Activated naive CD8-positive, alpha-beta T cell treated with anti-CD3 and anti-CD28 coated beads, Interleukin-2, amount 10 ng/mL, durations not matched to agents 7 days and 5 days (primary cell): ENCODE measurements at regions not wholly inside any gene's neighbourhood (a gene's known extent, or its start where the extent isn't known, plus 50 kb on each side); places are given as distances from the start of the nearest gene placed in this dataset.
"Not testable (repeated sequence)": the region's sequence is repeated elsewhere in the genome, so short reads cannot be mapped to it uniquely, and the experiment has no call there.

Experiments
- ATAC-seq: fragments of 150-1000 bp; cut with Tn5 transposase; one replicate; pipeline ENCODE4 v1.10.0; 2021; ENCODE audit warnings: low read depth, moderate library complexity
- POLR2A ChIA-PET: fragments of 350-600 bp; sonication (Branson Sonifier 250); formaldehyde crosslinking; loops from one replicate; lab custom pipeline; 2021; ENCODE audit warnings: antibody characterized with exemption; lab: Charles Lee
- DNase-seq: peaks from one replicate; pipeline ENCODE4 v3.0.0; 2021
- H3K27ac Mint-ChIP-seq: one replicate; pipeline ENCODE4 v1.8.0; 2022; ENCODE audit warnings: mild to moderate bottlenecking, mixed read lengths
- H3K27me3 Mint-ChIP-seq: one replicate; pipeline ENCODE4 v1.8.0; 2022; ENCODE audit warnings: mild to moderate bottlenecking, moderate library complexity, mixed read lengths
- H3K36me3 Mint-ChIP-seq: one replicate; pipeline ENCODE4 v1.8.0; 2021; ENCODE audit warnings: mild to moderate bottlenecking, mixed read lengths
- H3K4me1 Mint-ChIP-seq: one replicate; pipeline ENCODE4 v1.8.0; 2021; ENCODE audit warnings: mixed read lengths
- H3K4me3 Mint-ChIP-seq: one replicate; pipeline ENCODE4 v1.8.0; 2022; ENCODE audit warnings: mild to moderate bottlenecking, moderate library complexity, mixed read lengths
- H3K9me3 Mint-ChIP-seq: one replicate; pipeline ENCODE4 v1.8.0; 2021; ENCODE audit warnings: mixed read lengths

DNA sequence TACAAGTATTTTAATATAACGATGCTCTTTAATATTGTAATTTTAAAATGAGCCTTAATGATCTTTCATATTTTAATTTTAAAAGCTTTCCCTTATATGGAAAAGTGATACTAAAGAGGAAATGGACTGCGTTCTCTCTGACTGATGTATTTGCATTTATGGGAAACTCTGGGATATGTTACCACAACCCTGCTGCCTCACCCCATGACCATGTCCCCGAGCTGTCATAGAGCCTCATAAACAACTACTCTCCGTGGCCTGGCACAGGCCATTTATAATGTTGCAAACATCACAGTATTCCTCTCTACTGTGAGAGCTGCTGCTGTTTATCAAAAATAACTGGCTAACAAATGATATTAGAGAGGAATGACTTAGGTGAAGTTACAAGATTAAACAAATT is 75.8 kb upstream of the SEC11C start:
- Mint-ChIP-seq H3K27ac (no peak overlapping the region), H3K4me1 (peaks cover 2% of the 10 kb centered on the region), H3K4me3 (no peak overlapping the region), H3K36me3 (no peaks in the 10 kb centered on the region), H3K27me3 (peaks cover 12% of the 10 kb centered on the region), H3K9me3 (no peaks in the 10 kb centered on the region)
- ATAC-seq = no peak
- DNase-seq = no peak
- POLR2A ChIA-PET = no interaction called here

GRCh38 chr18:59065684-59066083 is 74.0 kb upstream of the SEC11C start:
- Mint-ChIP-seq H3K4me1 (peaks cover 2% of the 10 kb centered on the region), H3K27me3 (peaks cover 9% of the 10 kb centered on the region), H3K36me3 (no peaks in the 10 kb centered on the region), H3K27ac (no peak overlapping the region), H3K9me3 (no peaks in the 10 kb centered on the region), H3K4me3 (no peak overlapping the region)
- ATAC-seq (no peak), DNase-seq (no peak)
- POLR2A ChIA-PET = no interaction called here

- Mint-ChIP-seq H3K4me1 (peaks cover 2% of the 10 kb centered on the region), H3K9me3 (no peaks in the 10 kb centered on the region), H3K27ac (no peak overlapping the region), H3K27me3 (peaks cover 4% of the 10 kb centered on the region), H3K36me3 (no peaks in the 10 kb centered on the region), H3K4me3 (no peak overlapping the region)
- DNase-seq (no peak), ATAC-seq (no peak)
- POLR2A ChIA-PET = no interaction called here
These were observed 71.8 kb upstream of the SEC11C start for GRCh38 chr18:59067873-59068272.

DNA sequence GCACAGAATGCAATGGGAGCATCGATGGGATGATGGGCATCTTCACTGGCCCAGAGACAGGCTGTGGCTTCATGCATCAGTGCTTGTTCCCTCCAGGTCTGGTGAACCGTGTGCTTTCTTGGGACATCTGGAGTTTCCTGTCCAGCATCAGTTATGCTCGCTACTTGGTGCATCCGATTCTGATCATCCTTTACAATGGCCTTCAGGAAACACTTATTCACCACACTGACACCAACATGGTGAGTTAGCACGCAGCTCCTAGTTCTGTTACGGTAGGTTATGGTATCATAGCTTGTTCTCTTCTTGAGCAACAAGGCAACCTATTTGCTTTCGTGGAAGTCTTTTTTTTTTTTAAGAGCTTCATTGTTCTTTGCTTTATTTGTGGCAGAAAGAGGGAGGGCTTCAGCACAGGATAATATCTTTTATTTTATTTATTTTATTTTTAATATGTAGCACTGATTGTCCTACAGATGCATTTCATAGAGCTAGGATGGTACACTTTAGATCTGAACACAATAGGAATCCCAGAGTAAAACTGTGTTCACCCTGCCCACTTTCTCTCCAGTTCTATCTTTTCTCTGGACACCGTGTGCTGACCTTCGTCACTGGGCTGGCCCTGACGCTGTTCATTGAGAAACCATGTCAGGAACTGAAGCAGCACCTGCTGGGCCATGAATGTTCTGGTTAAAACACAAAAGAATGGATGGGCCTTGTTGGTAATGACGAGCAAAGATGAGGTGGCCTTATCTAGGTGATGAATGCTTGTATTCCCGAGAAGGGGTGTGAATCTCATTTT is 71.2 kb upstream of the SEC11C start:
- H3K36me3 Mint-ChIP-seq = no peaks in the 10 kb centered on the region
- H3K4me1 Mint-ChIP-seq = peaks cover under 1% of the 10 kb centered on the region
- no peak for DNase-seq
- no peak overlapping the region for H3K4me3 Mint-ChIP-seq
- ATAC-seq = no peak
- H3K27ac Mint-ChIP-seq = no peak overlapping the region
- peaks cover 6% of the 10 kb centered on the region for H3K27me3 Mint-ChIP-seq
- H3K9me3 Mint-ChIP-seq = no peaks in the 10 kb centered on the region
- POLR2A ChIA-PET = no interaction called here

GRCh38 chr18:59070181-59070912 is 69.3 kb upstream of the SEC11C start:
- Mint-ChIP-seq H3K4me3 (no peak overlapping the region), H3K27me3 (peaks cover 8% of the 10 kb centered on the region), H3K27ac (no peak overlapping the region), H3K36me3 (no peaks in the 10 kb centered on the region), H3K4me1 (no peaks in the 10 kb centered on the region), H3K9me3 (no peaks in the 10 kb centered on the region)
- DNase-seq = peak; percentile 78
- POLR2A ChIA-PET = no interaction called here
- ATAC-seq = peak; percentile 84

DNA sequence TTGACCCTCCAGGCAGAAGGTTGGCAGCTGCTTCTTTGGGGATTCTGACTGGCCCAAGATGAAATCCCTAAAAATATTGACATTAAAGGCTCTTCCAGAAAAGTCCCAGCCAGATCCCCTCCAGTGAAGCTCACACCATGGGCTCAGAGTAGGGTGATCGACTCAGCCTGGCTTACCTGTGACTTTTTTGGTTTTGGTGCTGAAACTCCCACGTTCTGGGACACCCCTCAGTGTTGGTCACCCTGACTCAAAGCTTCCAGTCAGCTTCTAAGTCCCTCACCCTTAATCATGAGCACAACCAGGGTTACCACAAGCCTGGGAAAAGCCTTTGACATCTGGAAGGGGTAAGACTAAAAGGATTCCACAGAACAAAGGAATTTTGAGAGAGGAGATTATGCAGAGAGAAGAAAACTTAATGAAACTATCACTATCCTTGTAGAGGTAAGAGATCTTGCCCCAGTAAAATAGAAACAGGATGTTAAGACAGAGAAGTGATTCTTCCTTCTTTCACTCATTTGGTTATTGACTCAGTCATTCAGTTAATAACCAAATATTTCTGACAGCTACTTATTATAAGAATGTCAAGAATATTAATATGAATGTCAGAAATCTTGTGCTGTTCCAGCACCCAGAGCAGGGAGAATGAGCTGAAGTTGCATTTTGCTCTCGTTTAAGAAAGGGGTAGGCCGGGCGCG is 66.8 kb upstream of the SEC11C start:
- H3K9me3 Mint-ChIP-seq = no peaks in the 10 kb centered on the region
- DNase-seq = no peak
- ATAC-seq = no peak
- POLR2A ChIA-PET = no interaction called here
- H3K4me3 Mint-ChIP-seq = no peak overlapping the region
- H3K36me3 Mint-ChIP-seq = no peaks in the 10 kb centered on the region
- no peak overlapping the region for H3K27ac Mint-ChIP-seq
- H3K27me3 Mint-ChIP-seq = peaks cover 11% of the 10 kb centered on the region
- no peaks in the 10 kb centered on the region for H3K4me1 Mint-ChIP-seq

GRCh38 chr18:59075923-59076322 is 63.8 kb upstream of the SEC11C start:
- POLR2A ChIA-PET = no interaction called here
- H3K4me1 Mint-ChIP-seq = no peaks in the 10 kb centered on the region
- H3K27me3 Mint-ChIP-seq = peaks cover 11% of the 10 kb centered on the region

GRCh38 chr18:59079264-59079663 is 60.4 kb upstream of the SEC11C start:
- DNase-seq (no peak), ATAC-seq (no peak)
- H3K27ac Mint-ChIP-seq = no peak overlapping the region
- no peaks in the 10 kb centered on the region for H3K9me3 Mint-ChIP-seq
- peaks cover 3% of the 10 kb centered on the region for H3K4me1 Mint-ChIP-seq
- H3K36me3 Mint-ChIP-seq = no peaks in the 10 kb centered on the region
- peaks cover 22% of the 10 kb centered on the region for H3K27me3 Mint-ChIP-seq
- no peak overlapping the region for H3K4me3 Mint-ChIP-seq
- POLR2A ChIA-PET = no interaction called here

More at GRCh38 chr18:59075923-59076322, 63.8 kb upstream of the SEC11C start:
- Mint-ChIP-seq H3K4me3 (no peak overlapping the region), H3K27ac (no peak overlapping the region), H3K9me3 (no peaks in the 10 kb centered on the region), H3K36me3 (no peaks in the 10 kb centered on the region)
- no peak for DNase-seq
- no peak for ATAC-seq

GRCh38 chr18:59079687-59080501 is 59.8 kb upstream of the SEC11C start:
- H3K4me1 Mint-ChIP-seq, H3K4me3 Mint-ChIP-seq, ATAC-seq, H3K27ac Mint-ChIP-seq, H3K9me3 Mint-ChIP-seq, POLR2A ChIA-PET, DNase-seq, H3K36me3 Mint-ChIP-seq: not testable (repeated sequence)
- peaks cover 21% of the 10 kb centered on the region for H3K27me3 Mint-ChIP-seq

DNA sequence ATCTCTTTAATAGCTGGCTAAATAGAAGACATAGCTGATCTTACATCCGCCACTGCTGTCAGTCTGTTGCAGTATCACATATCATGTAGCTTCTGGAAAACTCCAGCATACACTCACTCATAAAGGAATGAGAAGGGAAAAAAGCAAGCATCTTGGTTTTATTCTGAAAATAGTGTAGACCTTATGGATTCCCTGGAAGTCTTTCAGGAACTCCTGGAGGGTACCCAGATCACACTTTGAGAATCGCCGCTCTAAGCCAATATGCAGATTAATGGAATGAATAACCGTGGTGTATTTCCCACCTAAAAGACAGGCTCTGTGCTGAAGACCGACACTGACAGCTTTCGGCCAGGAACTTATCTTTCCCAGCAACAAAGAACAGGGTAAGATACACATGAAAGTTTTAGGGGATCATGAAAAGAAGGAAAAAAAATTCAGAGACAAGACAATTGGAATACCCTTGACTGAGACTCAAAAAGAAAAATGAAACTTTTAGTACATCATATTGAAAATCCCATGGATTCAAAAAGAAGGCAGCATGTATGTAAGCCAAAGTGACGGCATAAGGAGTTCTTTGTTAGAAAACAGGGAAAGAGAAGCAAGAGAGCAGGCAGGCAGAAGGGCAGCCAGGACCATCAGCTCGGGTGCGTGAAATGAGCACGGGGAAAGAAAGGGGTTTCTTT is 56.4 kb upstream of the SEC11C start:
- POLR2A ChIA-PET = no interaction called here
- Mint-ChIP-seq H3K27ac (no peak overlapping the region), H3K27me3 (peaks cover 18% of the 10 kb centered on the region), H3K4me3 (no peak overlapping the region), H3K4me1 (peaks cover 4% of the 10 kb centered on the region), H3K9me3 (no peaks in the 10 kb centered on the region), H3K36me3 (no peaks in the 10 kb centered on the region)
- ATAC-seq (no peak), DNase-seq (no peak)

DNA sequence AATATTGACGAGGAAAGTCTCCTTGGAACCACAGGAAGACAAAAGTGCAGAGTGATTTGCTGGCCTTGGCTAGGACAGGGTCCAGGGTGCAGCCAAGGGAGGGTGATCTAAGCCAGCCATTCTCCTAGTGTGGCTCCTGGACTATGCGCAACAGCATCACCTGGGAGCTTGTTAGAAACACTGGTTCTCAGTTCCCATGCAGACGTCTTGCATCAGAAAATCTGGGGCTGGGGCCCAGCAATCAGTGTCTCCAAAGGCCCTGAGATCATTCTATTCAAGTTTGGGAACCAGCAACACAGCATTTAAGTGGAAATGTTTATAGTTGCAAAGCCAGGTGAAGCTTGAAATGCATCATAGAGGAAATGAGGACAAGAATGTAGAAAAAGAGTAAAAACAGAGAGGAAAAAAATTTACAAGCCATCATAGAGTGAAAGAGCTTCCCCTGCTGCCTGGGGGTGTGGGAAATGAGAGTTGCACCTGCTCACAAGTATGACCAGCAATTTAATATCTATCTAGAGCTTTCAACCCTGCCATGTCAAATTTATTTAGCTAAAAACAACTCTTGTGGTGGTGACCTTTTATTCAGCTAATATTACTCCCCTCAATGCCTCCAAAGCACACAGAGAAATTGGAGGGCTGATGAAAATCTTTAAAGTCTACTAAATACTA is 54.4 kb upstream of the SEC11C start:
- no peak for ATAC-seq
- Mint-ChIP-seq H3K4me3 (no peak overlapping the region), H3K27ac (no peak overlapping the region), H3K36me3 (no peaks in the 10 kb centered on the region), H3K9me3 (no peaks in the 10 kb centered on the region), H3K4me1 (peaks cover 4% of the 10 kb centered on the region), H3K27me3 (peaks cover 18% of the 10 kb centered on the region)
- DNase-seq = no peak
- POLR2A ChIA-PET = no interaction called here

GRCh38 chr18:59085797-59086196 is 53.9 kb upstream of the SEC11C start:
- H3K4me3 Mint-ChIP-seq = no peak overlapping the region
- H3K36me3 Mint-ChIP-seq = no peaks in the 10 kb centered on the region
- POLR2A ChIA-PET = no interaction called here
- no peak for DNase-seq
- peaks cover 18% of the 10 kb centered on the region for H3K27me3 Mint-ChIP-seq
- H3K4me1 Mint-ChIP-seq = peaks cover 4% of the 10 kb centered on the region
- ATAC-seq = no peak
- no peaks in the 10 kb centered on the region for H3K9me3 Mint-ChIP-seq
- H3K27ac Mint-ChIP-seq = no peak overlapping the region
